GM21381 (cell line): ENCODE measurements at regions not wholly inside any gene's neighbourhood (a gene's known extent, or its start where the extent isn't known, plus 50 kb on each side); places are given as distances from the start of the nearest gene placed in this dataset.
"Not testable (repeated sequence)": the region's sequence is repeated elsewhere in the genome, so short reads cannot be mapped to it uniquely, and the experiment has no call there.

Source experiments
- ATAC-seq: cut with Tn5 transposase; IDR thresholded peaks from one replicate; pipeline ENCODE4 v1.9.1; 2021; ENCODE audit warnings: mild to moderate bottlenecking, moderate library complexity; ENCODE audit not compliant: unreplicated experiment

DNA sequence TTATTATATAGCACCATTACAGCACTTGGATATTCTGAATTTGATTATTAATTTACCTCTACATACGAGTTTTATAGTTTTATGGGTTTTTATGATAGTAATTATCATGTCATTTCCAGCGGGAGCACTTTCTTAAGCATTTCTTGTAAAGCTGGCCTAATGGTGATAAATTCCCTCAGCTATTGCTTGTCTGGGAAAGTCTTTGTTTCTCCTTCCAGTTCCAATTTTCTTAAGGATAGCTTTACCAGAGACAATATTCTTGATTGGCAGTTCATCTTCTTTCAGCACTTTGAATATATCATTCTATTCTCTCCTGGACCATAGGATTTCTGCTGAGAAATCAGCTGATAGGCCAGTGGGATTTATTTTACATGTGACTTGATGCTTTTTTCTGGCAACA lies 505.4 kb downstream of the TMEM232 start:
- ATAC-seq, result no peak

GRCh38 chr5:110224050-110224449 lies 502.4 kb downstream of the TMEM232 start:
- ATAC-seq, result no peak

GRCh38 chr5:110225949-110226348 lies 500.5 kb downstream of the TMEM232 start:
- no peak for ATAC-seq

- ATAC-seq, result no peak
Observed at GRCh38 chr5:110239786-110240185, 486.7 kb downstream of the TMEM232 start.

GRCh38 chr5:110242950-110243349 lies 483.5 kb downstream of the TMEM232 start:
- no peak for ATAC-seq

DNA sequence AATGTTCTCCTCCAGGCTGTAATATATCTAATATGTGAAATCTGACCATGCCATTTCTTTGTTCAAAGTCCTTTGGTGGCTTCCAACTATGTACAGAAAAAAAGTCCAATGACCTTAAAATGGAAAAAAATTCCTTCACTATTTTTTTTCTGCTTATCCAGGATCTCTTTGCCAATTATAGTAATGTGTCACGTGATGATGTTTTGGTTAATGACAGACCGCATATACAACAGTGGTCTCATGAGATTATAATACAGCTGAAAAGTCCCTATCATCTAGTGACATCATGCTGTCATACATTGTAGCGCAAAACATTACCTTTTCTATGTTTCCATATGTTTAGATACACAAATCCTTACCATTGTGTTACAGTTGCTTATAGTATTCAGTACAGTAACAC lies 477.6 kb downstream of the TMEM232 start:
- ATAC-seq, result no peak

GRCh38 chr5:110250355-110250754 lies 476.1 kb downstream of the TMEM232 start:
- no peak for ATAC-seq

DNA sequence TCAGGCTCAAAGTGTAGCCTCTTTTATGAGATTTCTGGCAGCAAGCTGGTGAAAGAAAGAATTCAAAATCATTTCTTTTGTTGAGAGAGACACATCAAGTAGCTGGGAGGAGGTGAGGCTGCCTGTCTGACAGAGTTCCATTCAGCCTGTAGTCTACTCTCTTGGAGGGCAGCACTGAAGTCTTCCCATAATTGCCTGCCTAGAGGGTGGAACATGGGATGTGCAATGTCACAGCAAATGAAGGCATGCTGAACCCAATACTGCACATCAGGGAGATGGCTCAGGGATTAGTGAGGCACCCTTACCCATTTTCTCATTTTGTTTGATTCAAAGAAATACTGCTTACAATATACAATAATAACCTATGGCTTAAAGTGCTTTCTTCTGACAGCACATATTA lies 475.7 kb downstream of the TMEM232 start:
- ATAC-seq, result no peak

GRCh38 chr5:110251366-110251765 lies 475.1 kb downstream of the TMEM232 start:
- no peak for ATAC-seq

- no peak for ATAC-seq
Observed at GRCh38 chr5:110255194-110255593, 471.3 kb downstream of the TMEM232 start.

DNA sequence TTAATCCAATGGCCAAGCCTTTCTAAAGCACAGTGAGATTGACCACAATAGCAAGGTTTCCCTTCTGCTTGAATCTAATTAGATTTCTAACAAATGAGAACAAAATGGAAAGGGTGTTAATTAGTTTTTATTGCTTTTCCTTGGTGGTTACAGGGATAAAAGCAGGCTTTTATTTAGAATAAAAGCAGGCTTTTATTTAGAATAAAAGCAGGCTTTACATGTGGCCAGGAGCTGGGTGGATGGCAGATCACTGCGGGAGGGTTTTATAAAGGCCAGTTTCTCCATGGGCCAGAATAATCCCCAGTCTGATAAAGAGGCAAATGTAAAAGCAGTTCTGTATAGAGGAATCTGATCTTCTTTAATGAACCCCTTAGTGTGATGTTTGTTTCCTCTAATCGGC lies 470.2 kb downstream of the TMEM232 start:
- no peak for ATAC-seq

DNA sequence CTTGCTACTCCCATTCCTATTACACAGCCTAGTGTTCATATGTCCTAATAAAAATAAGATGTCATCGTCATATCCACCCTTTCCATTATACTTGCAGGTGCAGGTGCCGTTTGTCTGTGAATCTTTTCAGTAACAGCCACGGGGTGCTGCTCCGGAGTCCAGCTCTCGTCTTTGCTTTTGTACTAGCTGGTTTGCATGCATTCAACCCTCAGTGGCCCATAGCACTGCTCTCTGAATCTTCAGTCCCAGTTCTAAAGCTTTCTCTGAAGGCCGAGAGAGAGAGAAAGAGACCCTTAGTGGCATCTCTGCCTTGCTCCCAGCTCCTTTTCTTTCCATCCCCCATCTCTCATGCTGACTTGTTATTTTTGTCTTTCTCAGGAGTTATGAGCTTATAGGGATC lies 468.5 kb downstream of the TMEM232 start:
- no peak for ATAC-seq

- no peak for ATAC-seq
Observed at GRCh38 chr5:110258460-110259216, 467.8 kb downstream of the TMEM232 start.

GRCh38 chr5:110262749-110263148 lies 463.7 kb downstream of the TMEM232 start:
- ATAC-seq, result no peak

DNA sequence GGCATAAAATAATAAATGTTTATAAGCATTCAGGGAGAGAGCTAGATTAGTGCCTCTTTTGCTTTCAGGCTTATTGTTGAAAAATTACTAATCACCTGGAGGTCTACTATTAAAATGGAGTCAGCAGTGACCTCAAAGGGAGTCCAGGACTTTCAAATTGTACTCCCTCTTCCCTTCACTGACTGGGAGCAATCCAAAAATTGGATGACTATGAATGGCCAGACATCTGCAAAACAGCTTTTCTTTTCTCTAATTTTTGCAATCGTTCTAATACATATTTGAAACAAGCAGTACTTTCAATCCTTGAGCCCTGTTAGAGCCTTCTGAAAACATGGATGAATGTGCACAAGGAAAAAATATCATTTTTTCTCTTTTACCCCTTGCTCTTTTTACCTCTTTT lies 461.8 kb downstream of the TMEM232 start:
- ATAC-seq, result no peak

- ATAC-seq, result no peak
Observed at GRCh38 chr5:110265162-110265561, 461.3 kb downstream of the TMEM232 start.

GRCh38 chr5:110267714-110268113 lies 458.8 kb downstream of the TMEM232 start:
- no peak for ATAC-seq

- ATAC-seq, result no peak
Observed at GRCh38 chr5:110268283-110268682, 458.2 kb downstream of the TMEM232 start.

DNA sequence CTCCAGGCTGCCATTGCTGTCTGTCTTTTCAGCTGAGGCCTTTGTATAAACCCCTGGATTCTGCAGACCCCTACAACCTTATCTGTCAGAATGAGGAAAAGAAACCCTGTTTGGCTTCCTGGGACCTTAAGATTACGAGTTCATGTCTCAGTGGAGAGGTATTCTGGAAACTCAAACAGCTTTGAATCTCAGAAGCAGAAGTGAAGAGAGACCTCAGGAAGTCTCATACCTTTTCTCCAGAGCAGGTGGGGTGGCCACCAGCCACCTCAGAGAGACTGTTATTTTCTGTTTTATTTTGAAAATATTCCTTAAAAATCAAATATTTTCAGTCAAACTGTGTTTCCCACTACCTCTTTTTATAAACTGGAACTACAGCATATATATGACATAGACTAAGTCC lies 457.5 kb downstream of the TMEM232 start:
- no peak for ATAC-seq

GRCh38 chr5:110269478-110270142 lies 456.9 kb downstream of the TMEM232 start:
- ATAC-seq, result no peak

GRCh38 chr5:110275878-110276277 lies 450.6 kb downstream of the TMEM232 start:
- ATAC-seq, result no peak

GRCh38 chr5:110278449-110278848 lies 448.0 kb downstream of the TMEM232 start:
- not testable (repeated sequence) for ATAC-seq

GRCh38 chr5:110284121-110284520 lies 442.4 kb downstream of the TMEM232 start:
- ATAC-seq, result not testable (repeated sequence)
